NCI-H1436 treated with DMSO at 0.1 percent for 48 hours (cell line): ENCODE measurements at regions not wholly inside any gene's neighbourhood (a gene's known extent, or its start where the extent isn't known, plus 50 kb on each side); places are given as distances from the start of the nearest gene placed in this dataset.
"Not testable (repeated sequence)": the region's sequence is repeated elsewhere in the genome, so short reads cannot be mapped to it uniquely, and the experiment has no call there.

Experiments used
- DNase-seq: peaks from one replicate; lab custom pipeline; 2025; lab: John Stamatoyannopoulos, UW

- no peak for DNase-seq
Measured at GRCh38 chr6:112651239-112651638, 304.1 kb downstream of the RFPL4B start.

- DNase-seq = no peak
Measured at GRCh38 chr6:112659912-112660311, 312.8 kb downstream of the RFPL4B start.

GRCh38 chr6:112660626-112661025, 313.5 kb downstream of the RFPL4B start:
- DNase-seq = no peak

GRCh38 chr6:112663698-112664097, 316.6 kb downstream of the RFPL4B start:
- DNase-seq = no peak

- DNase-seq = no peak
Measured at GRCh38 chr6:112665114-112665513, 318.0 kb downstream of the RFPL4B start.

- DNase-seq = no peak
Measured at GRCh38 chr6:112665815-112666214, 318.7 kb downstream of the RFPL4B start.

GRCh38 chr6:112667427-112667826, 320.3 kb downstream of the RFPL4B start:
- DNase-seq = no peak

- no peak for DNase-seq
Measured at GRCh38 chr6:112680091-112680490, 333.0 kb downstream of the RFPL4B start.

GRCh38 chr6:112682071-112682470, 334.9 kb downstream of the RFPL4B start:
- DNase-seq = no peak

- DNase-seq = no peak
Measured at GRCh38 chr6:112683106-112683505, 336.0 kb downstream of the RFPL4B start.

GRCh38 chr6:112683926-112684325, 336.8 kb downstream of the RFPL4B start:
- DNase-seq = no peak

- not testable (repeated sequence) for DNase-seq
Measured at GRCh38 chr6:112685521-112686220, 338.5 kb downstream of the RFPL4B start.

GRCh38 chr6:112688487-112689165, 341.5 kb downstream of the RFPL4B start:
- not testable (repeated sequence) for DNase-seq

- not testable (repeated sequence) for DNase-seq
Measured at GRCh38 chr6:112689183-112689858, 342.2 kb downstream of the RFPL4B start.

- peak; percentile 56 for DNase-seq
Measured at GRCh38 chr6:112690497-112691202, 343.5 kb downstream of the RFPL4B start.

- DNase-seq = no peak
Measured at GRCh38 chr6:112691289-112691688, 344.2 kb downstream of the RFPL4B start.

- DNase-seq = no peak
Measured at GRCh38 chr6:112695001-112695400, 347.9 kb downstream of the RFPL4B start.

- DNase-seq = no peak
Measured at GRCh38 chr6:112697265-112697664, 350.1 kb downstream of the RFPL4B start.

GRCh38 chr6:112701201-112701600, 354.1 kb downstream of the RFPL4B start:
- DNase-seq = no peak

GRCh38 chr6:112710710-112711109, 363.6 kb downstream of the RFPL4B start:
- no peak for DNase-seq

GRCh38 chr6:112713402-112713801, 366.3 kb downstream of the RFPL4B start:
- no peak for DNase-seq

- DNase-seq = no peak
Measured at GRCh38 chr6:112717401-112717800, 370.3 kb downstream of the RFPL4B start.
